ENCODE measurements at regions not wholly inside any gene's neighbourhood (a gene's known extent, or its start where the extent isn't known, plus 50 kb on each side); places are given as distances from the start of the nearest gene placed in this dataset.

DNA sequence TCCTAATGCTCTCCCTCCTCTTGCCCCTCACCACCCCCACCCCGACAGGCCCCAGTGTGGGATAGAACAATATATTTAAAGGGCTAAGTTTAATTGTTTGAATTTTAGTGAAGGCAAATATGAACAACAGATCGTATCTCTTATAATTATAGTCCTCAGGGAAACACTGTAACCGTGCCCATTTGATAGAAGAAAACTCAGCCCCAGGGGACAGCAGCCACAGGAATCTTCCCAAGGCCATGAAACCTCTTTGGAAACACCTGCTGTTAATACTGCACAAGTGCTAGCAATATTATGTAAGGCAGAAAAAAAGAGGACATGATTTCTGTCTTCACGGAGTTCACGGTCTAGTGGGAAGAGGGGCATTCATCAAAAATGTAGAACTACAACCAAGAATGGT lies 142.2 kb downstream of the URB2 start:
- DNase-seq, result no peak

DNA sequence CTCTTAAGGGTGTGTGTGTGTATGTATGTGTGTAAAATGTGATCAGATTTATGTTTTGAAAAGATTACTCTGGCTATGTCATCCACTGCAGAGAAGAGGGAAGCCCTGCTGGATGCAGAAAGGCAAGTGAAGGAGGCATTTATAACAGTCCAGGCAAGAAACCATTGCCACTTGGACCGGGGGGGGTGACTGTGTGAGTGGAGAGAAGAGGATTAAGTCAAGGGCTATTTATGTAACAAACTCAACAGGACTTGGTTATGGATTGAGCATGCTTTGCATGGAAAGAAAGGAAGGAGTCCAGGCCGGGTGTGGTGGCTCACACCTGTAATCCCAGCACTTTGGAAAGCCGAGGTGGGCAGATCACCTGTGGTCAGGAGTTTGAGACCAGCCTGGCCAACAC lies 143.0 kb downstream of the URB2 start:
- peak; percentile 21 for DNase-seq

DNA sequence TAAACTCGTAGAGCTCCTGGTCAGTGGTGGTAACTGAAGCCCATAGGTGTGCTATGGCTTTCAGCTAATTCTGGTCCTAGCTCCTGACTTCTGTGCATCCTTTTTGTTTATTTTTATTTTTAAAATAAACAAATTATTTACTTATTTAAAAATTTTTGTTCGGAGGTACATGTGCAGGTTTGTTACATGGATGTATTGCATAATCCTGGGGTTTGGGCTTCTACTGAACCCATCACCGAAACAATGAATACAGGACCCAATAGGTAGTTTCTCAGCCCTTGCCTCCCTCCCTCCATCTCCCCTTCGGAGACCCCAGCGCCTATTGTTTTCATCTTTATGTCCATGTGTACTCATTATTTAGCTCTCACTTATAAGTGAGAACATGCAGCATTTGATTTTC lies 143.8 kb downstream of the URB2 start:
- no peak for DNase-seq

DNA sequence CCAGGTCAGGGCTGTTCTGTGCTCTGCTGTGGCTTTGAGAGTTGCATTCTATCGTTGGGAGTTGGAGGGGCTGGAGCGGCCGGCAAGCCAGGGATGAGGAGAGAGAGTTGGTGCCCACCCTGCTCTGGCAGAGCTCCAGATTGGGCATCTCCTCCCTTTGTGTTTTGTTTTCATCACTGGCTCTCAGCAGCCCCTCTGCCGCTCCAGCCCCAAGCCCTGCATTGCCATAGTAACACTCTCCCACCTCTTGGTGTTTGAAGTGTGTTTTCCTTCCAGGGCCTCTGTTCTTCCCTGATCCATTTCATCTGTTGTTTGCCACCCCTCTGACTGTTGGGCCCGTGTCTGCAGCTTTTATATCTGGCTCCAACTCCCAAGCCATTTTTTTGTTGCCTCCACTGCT lies 152.7 kb downstream of the URB2 start:
- no peak for DNase-seq

DNA sequence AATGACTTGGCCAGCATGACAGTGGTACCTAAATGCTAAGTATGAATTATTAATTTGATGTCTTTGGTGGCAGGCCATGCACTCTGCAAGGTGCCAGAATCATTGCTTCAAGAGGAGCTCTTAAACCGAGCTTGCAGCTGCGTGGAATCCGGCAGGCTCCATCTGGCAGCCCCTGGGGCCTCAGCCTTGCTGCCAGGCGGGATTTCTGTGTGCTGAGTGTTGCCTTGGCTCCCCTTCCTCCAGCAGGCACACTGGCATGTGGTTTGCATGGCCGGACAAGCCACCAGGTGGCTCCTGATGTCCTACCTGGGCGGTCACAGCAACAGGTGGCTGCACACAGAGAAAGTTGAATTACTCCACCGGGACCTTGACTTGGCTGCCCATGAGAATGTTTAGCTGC lies 155.4 kb downstream of the URB2 start:
- DNase-seq, result peak; percentile 22

DNA sequence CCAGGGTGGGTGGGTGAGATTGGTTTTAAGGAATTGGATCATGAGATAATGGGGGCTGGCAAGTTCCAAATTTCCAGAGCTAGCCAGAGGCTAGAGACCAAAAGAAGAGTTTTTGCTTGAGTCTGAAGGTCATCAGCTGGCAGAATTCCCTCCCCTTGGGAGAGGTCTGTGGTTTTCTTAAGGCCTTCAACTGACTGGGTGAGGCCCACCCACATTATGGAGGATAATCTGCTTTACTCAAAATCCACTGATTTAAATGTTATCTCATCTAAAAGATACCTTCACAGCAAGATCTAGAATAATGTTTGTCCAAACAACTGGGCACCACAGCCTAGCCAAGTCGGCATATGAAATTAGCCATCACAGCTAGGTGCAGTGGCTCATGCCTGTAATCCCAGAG lies 156.4 kb downstream of the URB2 start:
- DNase-seq, result no peak

DNA sequence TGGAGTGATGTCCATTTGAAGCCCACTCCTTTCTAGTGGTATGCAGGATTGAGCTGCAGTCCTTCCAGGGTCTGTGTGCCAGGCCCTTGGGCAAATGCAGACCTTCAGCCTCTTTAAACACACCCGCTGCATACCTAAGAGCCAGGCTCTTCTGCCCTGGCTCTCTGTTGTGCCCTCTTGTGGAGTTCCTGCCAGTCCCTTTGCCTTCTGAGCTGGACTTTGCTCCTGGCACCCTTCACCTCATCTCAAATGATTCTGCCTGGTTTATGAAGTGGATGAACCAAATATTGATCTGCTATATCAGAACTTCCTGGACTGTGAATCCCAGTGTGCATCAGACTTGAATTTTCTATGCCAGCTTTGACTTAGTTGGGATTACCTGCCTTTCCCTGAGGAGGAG lies 158.8 kb downstream of the URB2 start:
- DNase-seq, result no peak

DNA sequence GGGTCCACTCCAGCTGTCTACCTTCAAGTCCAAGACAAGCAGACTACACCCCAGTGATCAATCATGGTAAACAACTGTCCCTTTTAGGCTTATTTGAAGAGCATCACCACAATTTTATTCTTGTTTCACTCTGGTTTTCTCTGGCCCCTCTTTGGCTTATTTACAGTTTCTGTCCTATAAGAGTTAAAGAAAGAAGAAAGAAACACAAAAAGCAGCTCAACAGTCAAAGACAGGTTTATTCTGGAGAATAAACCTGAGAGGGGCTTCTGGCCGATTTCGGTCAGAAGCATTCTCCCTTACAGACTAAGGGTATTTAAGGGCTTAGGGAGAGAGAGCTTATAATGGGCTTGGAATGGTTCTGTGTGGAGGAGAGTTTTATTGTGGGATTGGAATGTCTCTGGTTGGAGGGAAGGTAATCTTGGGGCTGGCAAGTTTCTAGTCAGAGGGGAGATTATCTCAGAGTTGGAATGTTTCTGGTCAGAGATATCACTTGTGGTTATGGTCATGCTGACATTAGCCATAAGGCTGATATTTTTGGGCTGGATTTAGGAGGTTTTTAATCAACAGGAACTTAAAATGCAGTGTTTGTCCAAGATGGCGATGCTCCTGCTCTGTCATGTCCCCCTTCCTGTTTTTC lies 161.0 kb downstream of the URB2 start:
- peak; percentile 28 for DNase-seq

DNA sequence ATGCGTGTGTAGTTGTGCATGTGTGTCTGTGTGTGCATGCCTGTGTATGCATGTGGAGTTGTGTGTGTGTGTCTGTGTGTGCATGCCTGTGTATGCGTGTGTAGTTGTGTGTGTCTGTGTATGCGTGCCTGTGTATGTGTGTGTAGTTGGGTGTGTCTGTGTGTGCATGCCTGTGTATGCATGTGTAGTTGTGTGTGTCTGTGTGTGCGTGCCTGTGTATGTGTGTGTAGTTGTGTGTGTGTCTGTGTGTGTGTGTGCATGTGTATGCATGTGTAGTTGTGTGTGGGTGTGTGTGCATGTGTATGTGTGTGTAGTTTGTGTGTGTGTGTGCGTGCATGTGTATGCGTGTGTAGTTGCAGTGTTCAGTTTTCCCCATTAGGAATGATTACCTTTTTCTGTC lies 162.0 kb downstream of the URB2 start:
- no peak for DNase-seq

DNA sequence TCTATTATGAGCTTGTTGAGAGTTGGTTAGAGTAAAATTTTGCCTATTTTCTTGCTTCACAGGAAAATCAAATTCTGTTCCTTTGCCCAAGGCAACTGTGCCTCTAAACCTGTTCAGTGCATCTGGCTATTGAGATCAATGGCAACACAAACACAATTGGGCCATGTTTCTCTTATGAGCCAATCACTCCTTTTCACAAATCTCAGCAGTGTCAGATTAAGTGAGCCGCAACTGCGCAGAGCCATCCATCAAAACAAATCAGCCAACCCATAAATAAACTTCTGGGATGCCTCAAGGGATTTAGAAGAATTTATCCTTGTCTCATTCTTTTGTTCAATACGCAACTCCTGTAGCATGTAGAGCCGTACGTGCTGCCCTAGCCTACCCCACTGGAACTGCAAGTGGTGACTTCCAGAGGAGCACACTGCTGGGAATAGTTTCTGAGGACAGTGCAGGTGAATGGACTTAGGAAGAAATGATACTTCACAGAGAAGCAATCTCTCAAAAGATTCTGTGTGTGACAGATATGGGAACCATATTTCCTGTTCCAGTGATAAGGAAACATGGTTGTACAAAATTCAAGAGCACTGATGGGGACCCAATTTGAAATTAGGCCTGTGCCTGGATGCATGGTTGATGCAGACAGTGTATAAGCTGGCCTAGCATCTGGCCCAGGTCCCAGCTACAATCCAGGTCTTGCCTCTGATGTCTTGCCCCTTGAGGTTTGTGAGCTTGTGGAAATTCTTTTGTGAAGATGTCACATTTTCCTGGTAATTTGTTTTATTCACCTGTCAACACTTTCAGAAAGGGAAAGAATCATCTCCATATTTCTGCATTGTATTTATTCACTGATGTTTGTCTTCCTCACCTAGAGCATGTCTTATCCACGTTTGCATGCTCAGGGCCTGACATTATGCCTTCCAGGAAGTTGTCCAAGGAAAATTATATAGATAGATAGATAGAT lies 166.2 kb downstream of the URB2 start:
- peak; percentile 52 for DNase-seq

DNA sequence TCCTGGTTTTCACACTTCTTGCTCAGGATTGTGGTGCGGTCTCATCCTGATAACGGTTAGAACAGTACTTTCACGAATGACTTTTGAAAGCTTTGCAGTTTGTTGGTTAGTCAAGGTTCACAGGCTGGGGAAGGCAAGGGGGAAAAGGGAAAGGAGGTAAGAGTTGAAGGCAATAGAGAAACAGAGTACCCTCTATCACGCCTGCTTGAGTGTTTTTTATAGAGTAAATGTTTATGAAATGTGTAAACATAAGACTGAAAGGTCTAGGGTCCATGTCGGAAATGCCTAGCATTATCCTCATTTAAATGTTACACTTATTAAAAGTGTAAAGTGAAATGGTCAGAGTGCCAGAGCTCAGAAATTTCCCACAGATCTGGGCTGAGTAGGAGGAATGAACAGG lies 167.4 kb downstream of the URB2 start:
- DNase-seq, result no peak

DNA sequence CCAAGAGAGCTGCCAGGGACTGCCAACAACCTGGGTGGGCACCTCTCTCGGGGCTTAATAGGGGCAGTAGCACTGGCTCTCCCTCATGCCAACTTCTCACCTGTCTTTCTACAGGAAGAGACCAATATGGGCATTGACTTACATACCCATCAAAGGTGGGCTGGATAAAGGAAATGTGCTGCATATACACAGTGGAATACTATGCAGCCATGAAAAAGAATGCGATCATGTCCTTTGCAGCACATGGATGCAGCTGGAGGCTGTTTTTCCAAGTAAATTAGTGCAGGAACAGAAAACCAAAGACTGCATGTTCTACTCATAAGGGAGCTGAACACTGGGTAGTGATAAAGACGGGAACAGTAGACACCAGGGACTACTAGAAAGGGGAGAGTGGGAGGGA lies 172.5 kb downstream of the URB2 start:
- DNase-seq, result no peak

DNA sequence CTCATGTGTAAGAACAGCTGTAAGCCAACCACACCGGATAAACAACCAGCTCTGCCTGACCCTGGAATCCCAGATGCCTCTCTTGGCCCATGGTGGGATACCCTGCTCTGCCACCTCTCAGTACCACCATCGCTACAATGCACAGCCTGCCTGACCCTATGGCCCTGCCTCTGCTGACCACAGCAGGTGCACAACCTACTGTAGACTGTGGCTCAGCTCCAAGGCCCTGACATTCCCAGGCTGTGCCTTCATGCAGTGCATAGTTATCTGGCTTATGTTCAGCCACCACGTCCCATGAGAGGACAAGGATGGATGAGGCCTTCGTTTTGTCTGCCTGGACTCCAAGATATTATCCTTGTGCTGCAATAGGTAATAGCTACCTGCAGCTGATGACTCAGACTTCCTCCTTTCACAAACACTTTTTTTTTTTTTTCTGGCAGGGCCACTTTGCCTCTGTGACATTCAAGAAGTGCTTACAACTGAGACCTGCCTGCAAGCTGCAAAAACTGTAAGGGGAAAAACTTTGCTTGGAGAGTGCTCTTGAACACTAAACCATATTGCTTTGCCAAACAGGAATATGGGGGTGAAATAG lies 177.7 kb downstream of the URB2 start:
- no peak for DNase-seq

DNA sequence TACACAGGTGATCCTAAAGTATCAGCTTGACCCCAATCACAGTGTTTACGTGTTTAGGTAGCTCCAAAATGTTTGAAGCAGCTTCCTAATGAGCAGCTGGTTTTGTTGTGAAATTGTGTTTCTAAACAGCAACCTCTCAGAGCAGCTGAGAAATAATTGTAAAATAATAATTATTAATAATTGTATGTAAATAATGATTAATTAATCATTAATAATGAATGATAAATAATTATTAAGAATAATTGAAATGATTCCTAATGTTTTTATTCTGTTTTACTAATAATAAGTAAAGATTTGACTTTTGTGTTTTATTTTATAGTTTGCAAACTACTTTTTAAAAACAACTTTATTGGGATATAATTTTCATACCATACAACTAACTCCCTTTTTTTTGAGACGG lies 182.2 kb downstream of the URB2 start:
- DNase-seq, result no peak

DNA sequence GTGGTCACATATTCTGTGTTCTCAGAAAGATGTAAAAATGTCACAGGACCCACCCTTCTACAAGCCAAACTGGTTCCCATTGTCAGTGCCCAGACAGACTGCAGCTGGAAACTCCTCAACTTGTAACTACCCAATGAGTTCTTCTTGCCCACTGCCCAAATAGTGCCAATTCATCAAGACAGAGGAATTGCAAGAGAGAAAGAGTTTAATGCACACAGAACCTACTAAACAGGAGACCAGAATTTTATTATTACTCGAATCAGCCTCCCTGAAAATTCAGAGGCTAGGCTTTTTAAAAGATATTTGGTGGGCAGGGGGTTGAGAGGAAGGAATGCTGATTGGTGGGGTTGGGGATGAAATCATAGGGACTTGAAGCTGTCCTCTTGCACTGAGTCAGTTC lies 184.1 kb downstream of the URB2 start:
- no peak for DNase-seq

DNA sequence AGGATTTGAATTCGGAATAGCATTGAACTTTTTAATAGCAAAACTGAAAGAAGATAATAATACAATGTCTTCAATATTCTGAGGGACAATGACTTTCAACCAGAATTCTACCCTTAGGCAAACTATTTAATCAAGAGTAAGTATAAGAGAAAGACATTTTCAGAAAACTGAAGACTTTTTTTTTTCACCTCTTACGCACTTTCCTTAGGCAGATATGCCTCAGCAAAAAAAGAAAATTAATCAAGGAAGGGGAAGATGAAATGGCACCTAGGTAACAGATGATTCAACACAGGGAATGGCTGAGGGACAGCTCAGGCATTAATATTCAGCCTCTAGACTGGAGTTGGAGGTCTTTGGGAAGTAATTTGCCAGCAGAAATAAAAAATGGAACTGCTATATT lies 184.9 kb downstream of the URB2 start:
- DNase-seq, result no peak

DNA sequence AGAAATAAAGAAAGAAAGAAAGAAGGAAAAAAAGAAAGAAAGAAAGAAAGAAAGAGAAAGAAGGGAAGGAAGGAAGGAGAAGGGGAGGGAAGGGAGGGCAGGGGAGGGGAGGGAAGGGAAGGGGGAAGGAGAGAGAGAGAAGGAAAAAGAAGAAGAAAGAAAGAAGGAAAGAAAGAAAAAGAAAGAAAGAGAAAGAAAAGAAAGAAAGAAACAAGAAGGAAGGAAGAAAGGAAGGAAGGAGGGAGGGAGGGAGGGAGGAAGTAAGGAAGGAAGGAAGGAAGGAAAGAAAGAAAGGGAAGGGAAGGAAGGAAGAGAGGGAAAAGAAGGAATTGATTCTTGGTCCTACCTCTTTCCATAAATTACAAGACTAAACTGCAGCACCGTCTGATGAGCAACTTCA lies 186.1 kb downstream of the URB2 start:
- DNase-seq, result no peak

DNA sequence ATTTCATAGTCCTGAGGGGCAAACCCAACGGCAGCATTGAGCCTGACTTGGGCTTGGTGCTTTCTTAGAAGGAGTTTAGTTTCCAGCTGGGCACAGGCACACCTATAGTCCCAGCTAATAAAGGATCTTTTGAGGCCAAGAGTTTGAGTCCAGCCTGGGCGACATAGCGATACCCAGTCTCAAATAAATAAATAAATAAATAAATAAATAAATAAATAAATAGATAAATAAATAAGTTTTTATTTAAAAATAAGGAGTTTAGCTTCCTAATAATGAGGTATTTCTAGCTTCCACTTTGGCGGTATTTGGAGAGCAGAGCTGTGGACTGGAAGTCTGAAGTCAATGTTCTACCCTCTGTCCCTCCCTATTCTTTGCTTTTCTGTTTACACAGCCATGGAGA lies 186.6 kb downstream of the URB2 start:
- DNase-seq, result no peak

DNA sequence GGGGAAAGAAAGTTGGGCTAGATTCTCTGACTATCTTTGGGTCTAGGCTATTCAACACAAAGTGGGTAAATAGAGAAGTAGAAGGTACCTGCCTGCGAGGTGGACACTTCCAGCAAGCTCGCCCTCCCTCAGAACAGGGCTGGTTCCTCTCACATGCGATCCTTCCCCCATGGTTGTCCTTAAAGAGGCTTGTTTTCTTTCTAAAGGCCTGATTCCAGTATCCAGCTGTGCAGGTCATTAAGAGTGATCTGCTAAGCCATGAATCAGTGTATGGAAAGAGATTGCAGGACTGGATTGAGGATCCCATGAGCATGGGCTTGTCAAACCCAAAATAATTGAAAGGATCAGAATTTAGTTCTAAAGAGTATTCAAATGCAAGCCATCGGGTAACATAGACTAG lies 189.0 kb downstream of the URB2 start:
- DNase-seq, result no peak

DNA sequence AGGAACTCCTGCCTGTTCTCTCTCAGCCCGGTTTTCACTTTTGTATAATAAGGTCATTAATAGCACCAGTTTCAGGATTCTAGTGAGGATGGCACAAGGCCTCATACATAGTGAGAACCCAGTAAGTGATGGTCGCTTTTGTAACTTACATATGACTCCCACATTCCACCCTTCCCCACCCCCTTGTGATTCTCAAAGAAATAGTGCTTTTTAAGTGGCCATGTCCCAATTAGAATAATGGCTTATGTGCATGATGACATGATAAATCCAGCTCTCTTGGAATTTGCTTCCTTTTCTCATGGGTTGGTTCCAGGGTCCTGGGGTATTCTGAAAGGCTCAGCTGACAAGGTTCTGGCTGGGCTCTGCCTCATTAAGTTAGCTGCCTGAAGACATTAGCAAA lies 189.9 kb downstream of the URB2 start:
- DNase-seq, result no peak

DNA sequence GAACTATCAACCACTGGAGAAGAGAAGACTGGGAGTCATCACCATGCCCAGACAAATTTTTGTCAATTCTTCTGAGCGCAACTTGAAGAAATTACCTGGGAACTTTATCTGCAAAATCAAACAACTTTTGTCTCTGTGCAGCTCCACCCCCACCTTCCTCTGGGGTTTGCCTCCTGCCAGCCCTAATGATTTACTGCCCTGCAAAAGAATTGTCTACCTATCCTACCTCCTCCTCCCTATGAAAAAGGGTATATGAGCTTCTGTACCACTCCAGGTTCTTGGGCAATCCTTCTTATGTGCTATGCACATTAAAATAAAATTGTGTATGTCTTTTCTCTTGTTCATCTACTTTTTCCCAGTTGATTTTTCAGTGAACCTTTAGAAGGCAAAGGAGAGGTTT lies 191.9 kb downstream of the URB2 start:
- DNase-seq, result no peak

DNA sequence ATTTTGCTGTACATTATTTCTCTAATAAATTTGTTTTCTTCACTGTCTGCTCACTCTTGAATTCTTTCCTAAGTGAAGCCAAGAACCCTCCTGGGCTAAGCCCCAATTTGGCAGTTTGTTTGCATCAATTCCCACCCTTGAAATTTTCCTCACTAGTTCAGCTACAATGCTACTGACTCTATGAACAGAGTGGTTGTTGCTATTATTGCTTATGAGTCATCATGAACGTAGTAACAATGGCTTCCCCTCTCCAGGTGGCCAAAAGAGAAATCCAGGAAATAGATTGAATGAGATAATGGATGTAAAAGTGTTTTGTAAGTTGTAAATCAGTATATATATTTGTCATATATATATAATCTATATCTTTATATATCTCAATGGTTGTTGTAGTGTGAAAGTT lies 193.0 kb downstream of the URB2 start:
- DNase-seq, result no peak

DNA sequence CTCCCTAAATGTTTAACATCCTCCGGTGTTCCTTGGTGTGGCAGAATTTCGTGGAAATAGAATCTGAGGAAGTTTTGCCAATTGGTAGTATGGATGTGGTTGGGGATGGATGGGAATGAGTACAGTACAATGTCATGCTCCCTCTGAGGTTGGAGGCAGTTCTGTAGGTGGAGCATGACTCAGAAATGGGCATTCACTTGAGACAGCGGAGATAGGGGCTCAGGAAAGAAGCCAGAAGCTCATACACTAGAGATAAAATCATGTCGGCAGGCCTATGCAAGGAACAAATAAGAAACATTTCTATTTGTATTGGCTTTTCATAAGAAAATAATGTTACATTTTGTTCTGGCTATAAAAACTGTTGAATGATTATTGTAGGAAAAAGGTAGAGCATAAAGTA lies 196.0 kb downstream of the URB2 start:
- DNase-seq, result no peak

DNA sequence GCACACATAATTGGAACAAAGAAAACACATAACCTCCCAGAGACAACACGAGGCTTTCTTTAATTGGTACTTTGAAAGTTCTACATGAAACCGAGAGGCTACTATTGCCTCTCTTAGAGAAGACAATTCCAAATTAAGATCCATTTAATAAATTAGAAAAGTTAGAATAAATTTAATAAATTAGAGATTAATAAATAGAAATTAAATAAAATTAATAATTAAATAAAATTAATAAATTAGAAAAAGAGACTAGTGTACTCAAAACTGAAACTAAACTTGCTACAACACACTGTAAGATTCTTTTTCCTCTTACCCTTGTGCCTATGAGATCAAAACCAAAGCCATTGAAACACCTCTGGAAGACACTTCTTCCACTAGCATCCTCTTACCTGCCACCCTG lies 199.0 kb downstream of the URB2 start:
- DNase-seq, result no peak

All from NCI-H82 (cell line).